ENCODE measurements at regions not wholly inside any gene's neighbourhood (a gene's known extent, or its start where the extent isn't known, plus 50 kb on each side); places are given as distances from the start of the nearest gene placed in this dataset.

DNA sequence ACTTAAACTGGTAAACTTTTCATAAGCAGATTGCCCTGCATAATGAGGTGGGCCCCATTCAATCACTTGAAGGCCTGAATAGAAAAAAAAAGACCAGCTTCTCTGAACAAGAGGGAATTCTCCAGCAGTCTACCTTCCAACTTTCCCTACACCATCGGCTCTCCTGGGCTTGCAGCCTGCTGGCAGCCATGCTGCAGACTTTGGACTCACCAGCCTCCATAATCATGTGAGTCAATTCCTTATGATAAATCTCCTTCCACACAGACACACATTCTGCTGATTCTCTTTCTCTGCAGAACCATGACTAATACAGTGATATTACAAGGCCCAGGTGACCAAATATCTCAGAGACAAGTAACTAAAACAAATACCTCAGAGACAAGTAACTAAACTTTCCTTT lies 113.8 kb upstream of the WDR17 start:
- TF ChIP-seq, protein P1, sequence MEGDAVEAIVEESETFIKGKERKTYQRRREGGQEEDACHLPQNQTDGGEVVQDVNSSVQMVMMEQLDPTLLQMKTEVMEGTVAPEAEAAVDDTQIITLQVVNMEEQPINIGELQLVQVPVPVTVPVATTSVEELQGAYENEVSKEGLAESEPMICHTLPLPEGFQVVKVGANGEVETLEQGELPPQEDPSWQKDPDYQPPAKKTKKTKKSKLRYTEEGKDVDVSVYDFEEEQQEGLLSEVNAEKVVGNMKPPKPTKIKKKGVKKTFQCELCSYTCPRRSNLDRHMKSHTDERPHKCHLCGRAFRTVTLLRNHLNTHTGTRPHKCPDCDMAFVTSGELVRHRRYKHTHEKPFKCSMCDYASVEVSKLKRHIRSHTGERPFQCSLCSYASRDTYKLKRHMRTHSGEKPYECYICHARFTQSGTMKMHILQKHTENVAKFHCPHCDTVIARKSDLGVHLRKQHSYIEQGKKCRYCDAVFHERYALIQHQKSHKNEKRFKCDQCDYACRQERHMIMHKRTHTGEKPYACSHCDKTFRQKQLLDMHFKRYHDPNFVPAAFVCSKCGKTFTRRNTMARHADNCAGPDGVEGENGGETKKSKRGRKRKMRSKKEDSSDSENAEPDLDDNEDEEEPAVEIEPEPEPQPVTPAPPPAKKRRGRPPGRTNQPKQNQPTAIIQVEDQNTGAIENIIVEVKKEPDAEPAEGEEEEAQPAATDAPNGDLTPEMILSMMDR (IDR thresholded peaks at IDR 0.05 in 2 of 3, conservative IDR thresholded peaks at IDR 0.05 in 1 of 3; ENCODE audit: borderline replicate concordance in 1 of 3, insufficient read depth in 1 of 3, low read depth in 2 of 3, low read length in 2 of 3), result no peak
- TF ChIP-seq, protein P2, sequence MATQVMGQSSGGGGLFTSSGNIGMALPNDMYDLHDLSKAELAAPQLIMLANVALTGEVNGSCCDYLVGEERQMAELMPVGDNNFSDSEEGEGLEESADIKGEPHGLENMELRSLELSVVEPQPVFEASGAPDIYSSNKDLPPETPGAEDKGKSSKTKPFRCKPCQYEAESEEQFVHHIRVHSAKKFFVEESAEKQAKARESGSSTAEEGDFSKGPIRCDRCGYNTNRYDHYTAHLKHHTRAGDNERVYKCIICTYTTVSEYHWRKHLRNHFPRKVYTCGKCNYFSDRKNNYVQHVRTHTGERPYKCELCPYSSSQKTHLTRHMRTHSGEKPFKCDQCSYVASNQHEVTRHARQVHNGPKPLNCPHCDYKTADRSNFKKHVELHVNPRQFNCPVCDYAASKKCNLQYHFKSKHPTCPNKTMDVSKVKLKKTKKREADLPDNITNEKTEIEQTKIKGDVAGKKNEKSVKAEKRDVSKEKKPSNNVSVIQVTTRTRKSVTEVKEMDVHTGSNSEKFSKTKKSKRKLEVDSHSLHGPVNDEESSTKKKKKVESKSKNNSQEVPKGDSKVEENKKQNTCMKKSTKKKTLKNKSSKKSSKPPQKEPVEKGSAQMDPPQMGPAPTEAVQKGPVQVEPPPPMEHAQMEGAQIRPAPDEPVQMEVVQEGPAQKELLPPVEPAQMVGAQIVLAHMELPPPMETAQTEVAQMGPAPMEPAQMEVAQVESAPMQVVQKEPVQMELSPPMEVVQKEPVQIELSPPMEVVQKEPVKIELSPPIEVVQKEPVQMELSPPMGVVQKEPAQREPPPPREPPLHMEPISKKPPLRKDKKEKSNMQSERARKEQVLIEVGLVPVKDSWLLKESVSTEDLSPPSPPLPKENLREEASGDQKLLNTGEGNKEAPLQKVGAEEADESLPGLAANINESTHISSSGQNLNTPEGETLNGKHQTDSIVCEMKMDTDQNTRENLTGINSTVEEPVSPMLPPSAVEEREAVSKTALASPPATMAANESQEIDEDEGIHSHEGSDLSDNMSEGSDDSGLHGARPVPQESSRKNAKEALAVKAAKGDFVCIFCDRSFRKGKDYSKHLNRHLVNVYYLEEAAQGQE (IDR thresholded peaks at IDR 0.05; ENCODE audit: low read depth), result no peak
- TF ChIP-seq RAD21 (IDR thresholded peaks at IDR 0.05; ENCODE audit: low read depth) (no peak), ZNF274 (IDR thresholded peaks at IDR 0.05; ENCODE audit: low read depth, low read length) (no peak), POLR2A (IDR thresholded peaks at IDR 0.05; ENCODE audit: borderline replicate concordance, extremely low read depth, insufficient read depth, insufficient read length) (no peak), POLR2AphosphoS5 (IDR thresholded peaks at IDR 0.05; ENCODE audit: low read depth, low read length) (no peak), EZH2 (IDR thresholded peaks at IDR 0.05) (no peak)
